CD14-positive monocyte (primary cell): ENCODE measurements at regions not wholly inside any gene's neighbourhood (a gene's known extent, or its start where the extent isn't known, plus 50 kb on each side); places are given as distances from the start of the nearest gene placed in this dataset.

Experiments
- DNase-seq, 3 donors: peaks; one replicate each; pipeline ENCODE4 v3.0.0-alpha.2; 2011 to 2022
- H2AFZ ChIP-seq: 2 replicates; pipeline ENCODE4 v1.6.0; 2012; ENCODE audit warnings: mild to moderate bottlenecking, low read depth, low read length, inconsistent platforms; ENCODE audit not compliant: insufficient read depth, poor library complexity, severe bottlenecking
- H3K27ac ChIP-seq, 2 donors: 1 replicate in 1 of 2; 2 replicates in 1 of 2; pipeline ENCODE4 v1.5.1; 2012 to 2013; ENCODE audit warnings: low read length in 2 of 2, control low read depth in 1 of 2, inconsistent platforms in 1 of 2, low read depth in 1 of 2, mild to moderate bottlenecking in 1 of 2
- H3K27me3 ChIP-seq, 2 donors: one replicate each; pipeline versions ENCODE4 v1.6.0 to v1.6.1; 2011 to 2013; ENCODE audit warnings: low read length in 2 of 2; ENCODE audit not compliant: control insufficient read depth in 2 of 2, insufficient read depth in 2 of 2
- H3K36me3 ChIP-seq, 2 donors: replicated peaks in 1 of 2; 1 replicate in 1 of 2; 2 replicates in 1 of 2; pipeline versions ENCODE4 v1.5.1 to v1.6.1; 2012 to 2013; ENCODE audit warnings: low read length in 2 of 2, control low read depth in 1 of 2, inconsistent platforms in 1 of 2, mild to moderate bottlenecking in 1 of 2; ENCODE audit not compliant: insufficient read depth in 2 of 2, control insufficient read depth in 1 of 2
- H3K4me1 ChIP-seq, 2 donors: 1 replicate in 1 of 2; 2 replicates in 1 of 2; pipeline versions ENCODE4 v1.5.1 to v1.6.1; 2012 to 2013; ENCODE audit warnings: low read length in 2 of 2, control low read depth in 1 of 2, inconsistent platforms in 1 of 2, mild to moderate bottlenecking in 1 of 2, moderate library complexity in 1 of 2; ENCODE audit not compliant: insufficient read depth in 2 of 2, control insufficient read depth in 1 of 2
- H3K4me2 ChIP-seq: replicated peaks from 2 replicates; pipeline ENCODE3; 2012; ENCODE audit warnings: low read length, moderate library complexity, mild to moderate bottlenecking; ENCODE audit not compliant: poor library complexity, severe bottlenecking; ENCODE audit errors: extremely low read depth
- H3K4me3 ChIP-seq, 3 experiments: fragments of 200-600 bp in 1 of 3; sonication (generic) in 1 of 3; replicated peaks in 1 of 3; 1 replicate in 2 of 3; 2 replicates in 1 of 3; pipeline ENCODE4 v1.5.1; 2011 to 2013; ENCODE audit warnings: low read length in 3 of 3, mild to moderate bottlenecking in 3 of 3, control low read depth in 2 of 3, low read depth in 2 of 3, inconsistent platforms in 1 of 3, moderate library complexity in 1 of 3
- H3K79me2 ChIP-seq: 2 replicates; pipeline ENCODE4 v1.6.0; 2012; ENCODE audit warnings: mild to moderate bottlenecking, control low read depth, inconsistent platforms, low read length, moderate library complexity; ENCODE audit not compliant: insufficient read depth
- H3K9ac ChIP-seq: 2 replicates; pipeline ENCODE4 v1.6.0; 2017; ENCODE audit warnings: low read length, mild to moderate bottlenecking; ENCODE audit not compliant: insufficient read depth, poor library complexity, severe bottlenecking
- H3K9me3 ChIP-seq, 2 donors: replicated peaks in 1 of 2; 1 replicate in 1 of 2; 2 replicates in 1 of 2; pipeline versions ENCODE4 v1.5.1 to v1.6.1; 2012 to 2013; ENCODE audit warnings: low read length in 2 of 2, control low read depth in 1 of 2; ENCODE audit not compliant: control insufficient read depth in 1 of 2, insufficient read depth in 1 of 2
- H4K20me1 ChIP-seq: 2 replicates; pipeline ENCODE4 v1.6.0; 2012; ENCODE audit warnings: mild to moderate bottlenecking, low read length, control low read depth, moderate library complexity; ENCODE audit not compliant: insufficient read depth
- H3K27ac Mint-ChIP-seq, 7 donors: one replicate each; pipeline ENCODE4 v1.8.0; 2020; ENCODE audit warnings: mild to moderate bottlenecking in 7 of 7, mixed read lengths in 7 of 7, moderate library complexity in 6 of 7, inconsistent platforms in 2 of 7
- H3K27me3 Mint-ChIP-seq, 3 donors: one replicate each; pipeline ENCODE4 v1.8.0; 2021 to 2022; ENCODE audit warnings: low read depth in 3 of 3, mild to moderate bottlenecking in 3 of 3, mixed read lengths in 3 of 3, moderate library complexity in 3 of 3, inconsistent platforms in 1 of 3
- H3K36me3 Mint-ChIP-seq, 2 donors: one replicate each; pipeline ENCODE4 v1.8.0; 2020; ENCODE audit warnings: mixed read lengths in 2 of 2, inconsistent platforms in 1 of 2, mild to moderate bottlenecking in 1 of 2
- H3K4me1 Mint-ChIP-seq: one replicate; pipeline ENCODE4 v1.8.0; 2020; ENCODE audit warnings: mild to moderate bottlenecking, mixed read lengths
- H3K4me3 Mint-ChIP-seq, 2 donors: one replicate each; pipeline ENCODE4 v1.8.0; 2020; ENCODE audit warnings: mild to moderate bottlenecking in 2 of 2, mixed read lengths in 2 of 2, moderate library complexity in 1 of 2
- H3K9me3 Mint-ChIP-seq, 7 donors: one replicate each; pipeline ENCODE4 v1.8.0; 2020 to 2022; ENCODE audit warnings: mixed read lengths in 7 of 7, mild to moderate bottlenecking in 6 of 7, moderate library complexity in 6 of 7, inconsistent platforms in 2 of 7
- CTCF ChIP-seq: fragments of 200-600 bp; IDR thresholded peaks from one replicate; pipeline ENCODE4 v1.8.0; 2022; ENCODE audit warnings: antibody characterized with exemption, mild to moderate bottlenecking
- WGBS: methylation state at CpG from one replicate; pipeline ENCODE4 v1.1.5; 2013; ENCODE audit warnings: missing lambda C conversion rate; ENCODE audit not compliant: insufficient coverage; 5-methylcytosine and 5-hydroxymethylcytosine counted together
- intact Hi-C, 2 donors: fragments of 100-400 bp; cut with micrococcal nuclease; formaldehyde crosslinking; loops; one replicate each; pipeline versions ENCODE4 v1.15.0 to v1.15.1; 2023

- H3K27me3 Mint-ChIP-seq: no peaks in the 10 kb centered on the region
- peaks cover 0 to 11% (median 3%) of the 10 kb centered on the region in 7 donors for H3K9me3 Mint-ChIP-seq
- no peak overlapping the region for H3K4me3 ChIP-seq
- no peak overlapping the region for H3K27ac Mint-ChIP-seq
- no peaks in the 10 kb centered on the region for H3K4me1 Mint-ChIP-seq
- H4K20me1 ChIP-seq: no peaks in the 10 kb centered on the region
- H3K36me3 Mint-ChIP-seq: no peaks in the 10 kb centered on the region
- H3K4me3 Mint-ChIP-seq: no peak overlapping the region
- no peak overlapping the region for H3K27ac ChIP-seq
- intact Hi-C loops: no loop called here
- H3K9ac ChIP-seq: no peak overlapping the region
- TF ChIP-seq CTCF: no peak
- DNase-seq: no peak
- peaks cover 6 to 7% of the 10 kb centered on the region in 2 donors for H3K9me3 ChIP-seq
- no CpG with 5 or more reads among the region's 1 CpG for WGBS
- H3K79me2 ChIP-seq: no peaks in the 10 kb centered on the region
- no peak overlapping the region for H2AFZ ChIP-seq
- H3K36me3 ChIP-seq: no peaks in the 10 kb centered on the region
- H3K27me3 ChIP-seq: no peaks in the 10 kb centered on the region
- no peaks in the 10 kb centered on the region for H3K4me1 ChIP-seq
- no peak overlapping the region for H3K4me2 ChIP-seq
Observed at GRCh38 chr13:87361216-87361615, 310.0 kb upstream of the SLITRK5 start.

DNA sequence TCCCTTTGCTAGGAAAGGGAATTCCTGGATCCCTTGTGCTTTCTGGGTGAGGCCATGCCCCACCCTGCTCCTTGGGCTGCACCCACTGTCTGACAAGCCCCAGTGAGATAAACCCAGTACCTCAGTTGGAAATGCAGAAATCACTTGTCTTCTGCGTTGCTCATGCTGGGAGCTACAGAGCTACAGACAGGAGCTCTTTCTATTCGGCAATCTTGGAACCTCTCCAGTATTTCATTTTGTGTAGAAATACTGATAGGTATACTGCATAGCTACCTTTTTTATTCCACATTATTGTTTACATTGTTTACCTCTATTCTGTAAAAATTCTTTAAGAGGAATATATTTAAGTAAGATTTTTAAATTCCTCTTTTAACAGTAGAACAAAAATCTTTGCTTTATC lies 302.5 kb upstream of the SLITRK5 start:
- intact Hi-C loops: no loop called here

More for the DNA sequence above, 302.5 kb upstream of the SLITRK5 start:
- no peaks in the 10 kb centered on the region for H3K79me2 ChIP-seq
- H3K27me3 ChIP-seq: no peaks in the 10 kb centered on the region
- no peaks in the 10 kb centered on the region for H4K20me1 ChIP-seq
- H3K4me3 ChIP-seq: no peak overlapping the region
- no peaks in the 10 kb centered on the region for H3K36me3 Mint-ChIP-seq
- no peaks in the 10 kb centered on the region for H3K4me1 Mint-ChIP-seq
- no peak overlapping the region for H3K4me3 Mint-ChIP-seq
- no peak for TF ChIP-seq CTCF
- H3K27ac ChIP-seq: no peak overlapping the region
- no peak overlapping the region for H2AFZ ChIP-seq
- peaks cover 0 to 10% of the 10 kb centered on the region in 2 donors for H3K9me3 ChIP-seq
- H3K4me1 ChIP-seq: no peaks in the 10 kb centered on the region
- peaks cover 5 to 14% (median 8%) of the 10 kb centered on the region in 7 donors for H3K9me3 Mint-ChIP-seq
- no peaks in the 10 kb centered on the region for H3K27me3 Mint-ChIP-seq
- no CpG with 5 or more reads among the region's 2 CpGs for WGBS
- no peak for DNase-seq
- H3K9ac ChIP-seq: no peak overlapping the region
- H3K4me2 ChIP-seq: no peak overlapping the region
- no peak overlapping the region for H3K27ac Mint-ChIP-seq
- H3K36me3 ChIP-seq: no peaks in the 10 kb centered on the region
